ENCODE measurements at regions not wholly inside any gene's neighbourhood (a gene's known extent, or its start where the extent isn't known, plus 50 kb on each side); places are given as distances from the start of the nearest gene placed in this dataset.

DNA sequence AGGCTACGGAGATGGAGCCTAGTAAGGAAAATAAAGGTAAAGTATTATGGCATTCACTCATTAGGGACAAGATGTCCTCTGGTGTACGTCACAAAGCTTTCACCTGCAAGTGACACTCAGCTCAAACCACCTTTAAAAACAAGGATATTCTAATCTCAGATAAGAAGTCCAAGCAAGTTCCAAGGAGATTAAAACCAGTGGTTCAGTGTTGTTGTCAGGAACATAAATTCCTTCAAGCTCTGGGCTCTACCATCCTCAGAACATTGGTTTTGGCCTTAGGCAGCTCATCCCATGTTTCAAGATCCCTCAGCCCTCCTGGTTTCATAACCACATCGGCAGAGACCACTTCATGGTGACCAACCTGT is 116.5 kb downstream of the LY86 start:
- TF ChIP-seq, protein P1, sequence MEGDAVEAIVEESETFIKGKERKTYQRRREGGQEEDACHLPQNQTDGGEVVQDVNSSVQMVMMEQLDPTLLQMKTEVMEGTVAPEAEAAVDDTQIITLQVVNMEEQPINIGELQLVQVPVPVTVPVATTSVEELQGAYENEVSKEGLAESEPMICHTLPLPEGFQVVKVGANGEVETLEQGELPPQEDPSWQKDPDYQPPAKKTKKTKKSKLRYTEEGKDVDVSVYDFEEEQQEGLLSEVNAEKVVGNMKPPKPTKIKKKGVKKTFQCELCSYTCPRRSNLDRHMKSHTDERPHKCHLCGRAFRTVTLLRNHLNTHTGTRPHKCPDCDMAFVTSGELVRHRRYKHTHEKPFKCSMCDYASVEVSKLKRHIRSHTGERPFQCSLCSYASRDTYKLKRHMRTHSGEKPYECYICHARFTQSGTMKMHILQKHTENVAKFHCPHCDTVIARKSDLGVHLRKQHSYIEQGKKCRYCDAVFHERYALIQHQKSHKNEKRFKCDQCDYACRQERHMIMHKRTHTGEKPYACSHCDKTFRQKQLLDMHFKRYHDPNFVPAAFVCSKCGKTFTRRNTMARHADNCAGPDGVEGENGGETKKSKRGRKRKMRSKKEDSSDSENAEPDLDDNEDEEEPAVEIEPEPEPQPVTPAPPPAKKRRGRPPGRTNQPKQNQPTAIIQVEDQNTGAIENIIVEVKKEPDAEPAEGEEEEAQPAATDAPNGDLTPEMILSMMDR (IDR thresholded peaks at IDR 0.05): no peak
- TF ChIP-seq ZFX (IDR thresholded peaks at IDR 0.05; ENCODE audit: borderline replicate concordance): no peak

All from 22Rv1 (cell line).